ENCODE measurements at regions not wholly inside any gene's neighbourhood (a gene's known extent, or its start where the extent isn't known, plus 50 kb on each side); places are given as distances from the start of the nearest gene placed in this dataset.

DNA sequence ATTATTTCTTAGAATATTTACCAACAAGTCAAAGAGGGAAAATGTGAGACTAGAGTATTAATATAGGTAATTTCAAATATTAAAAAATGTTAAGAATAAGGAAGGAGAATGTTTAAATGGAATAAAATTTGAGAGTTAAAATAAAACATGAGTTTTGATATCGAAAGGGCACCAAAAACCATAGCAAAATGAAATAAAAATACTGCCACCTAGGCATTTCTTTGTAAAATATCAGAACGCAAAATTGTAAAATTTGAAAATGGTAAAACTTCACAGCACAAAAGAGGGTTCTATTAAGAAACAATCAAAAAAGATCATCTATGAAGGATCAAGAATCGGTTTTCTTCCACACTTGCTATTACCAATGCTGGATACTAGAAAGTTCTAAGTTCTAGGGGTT is 418.3 kb downstream of the TAF11L14 start:
- no peak overlapping the region for H3K4me3 Mint-ChIP-seq
- no peak for ATAC-seq (replicated peaks in 1 of 2)
- no peak for DNase-seq
- no peak overlapping the region for H3K27ac Mint-ChIP-seq
- H3K27me3 Mint-ChIP-seq (ENCODE audit: low read depth): no peaks in the 10 kb centered on the region
- peaks cover 11% of the 10 kb centered on the region in 2 donors for H3K9me3 Mint-ChIP-seq
- H3K36me3 Mint-ChIP-seq (ENCODE audit: insufficient read depth in 2 of 2): no peaks in the 10 kb centered on the region
- H3K4me1 Mint-ChIP-seq (ENCODE audit: low read depth): no peaks in the 10 kb centered on the region

DNA sequence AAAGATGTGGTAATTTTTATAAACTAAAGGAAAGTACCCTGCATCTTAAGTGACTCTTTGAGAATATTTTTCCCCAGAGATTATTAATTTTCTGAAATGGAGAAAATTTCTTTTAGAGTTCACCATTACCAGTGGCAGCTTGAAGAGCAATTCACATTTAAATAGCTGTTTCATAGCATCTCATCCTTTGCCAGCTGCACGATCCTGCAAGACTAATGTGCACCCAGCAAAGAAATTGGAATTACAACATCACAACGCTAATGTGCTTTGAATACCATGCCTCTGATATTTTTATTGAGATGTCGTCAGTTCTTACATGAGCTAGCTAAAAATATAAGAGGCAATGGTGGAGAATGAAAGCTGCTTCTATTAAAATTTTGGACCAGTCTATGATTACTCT is 423.5 kb downstream of the TAF11L14 start:
- Mint-ChIP-seq H3K4me1 (ENCODE audit: low read depth) (no peaks in the 10 kb centered on the region), H3K4me3 (no peak overlapping the region), H3K36me3 (ENCODE audit: insufficient read depth in 2 of 2) (no peaks in the 10 kb centered on the region), H3K9me3 (peaks cover 6 to 9% of the 10 kb centered on the region in 2 donors), H3K27me3 (ENCODE audit: low read depth) (no peaks in the 10 kb centered on the region), H3K27ac (no peak overlapping the region)
- ATAC-seq (replicated peaks in 1 of 2) (no peak), DNase-seq (no peak)

DNA sequence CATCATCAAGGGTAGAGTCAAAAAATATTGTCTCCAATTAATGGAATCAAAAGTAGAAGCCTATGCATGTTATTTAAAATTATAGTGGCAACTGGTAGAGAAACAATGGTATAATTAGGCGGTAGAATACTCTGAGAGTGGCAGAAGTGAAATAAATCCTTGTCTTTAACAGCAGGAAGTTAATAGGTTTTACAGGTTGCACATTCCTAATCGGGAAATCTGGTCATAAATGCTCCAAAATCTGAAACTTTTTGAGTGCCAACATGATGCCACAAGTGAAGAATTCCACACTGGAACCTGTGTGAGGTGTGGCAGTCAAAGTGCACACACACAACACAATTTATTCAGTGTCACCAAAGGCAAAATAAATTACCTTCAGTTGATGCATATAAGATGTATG is 433.4 kb downstream of the TAF11L14 start:
- H3K27me3 Mint-ChIP-seq (ENCODE audit: low read depth): no peaks in the 10 kb centered on the region
- DNase-seq (no peak), ATAC-seq (replicated peaks in 1 of 2) (no peak)
- no peak overlapping the region for H3K4me3 Mint-ChIP-seq
- H3K36me3 Mint-ChIP-seq (ENCODE audit: insufficient read depth in 2 of 2): no peaks in the 10 kb centered on the region
- peaks cover 4 to 17% of the 10 kb centered on the region in 2 donors for H3K9me3 Mint-ChIP-seq
- H3K27ac Mint-ChIP-seq: no peak overlapping the region
- H3K4me1 Mint-ChIP-seq (ENCODE audit: low read depth): no peaks in the 10 kb centered on the region

DNA sequence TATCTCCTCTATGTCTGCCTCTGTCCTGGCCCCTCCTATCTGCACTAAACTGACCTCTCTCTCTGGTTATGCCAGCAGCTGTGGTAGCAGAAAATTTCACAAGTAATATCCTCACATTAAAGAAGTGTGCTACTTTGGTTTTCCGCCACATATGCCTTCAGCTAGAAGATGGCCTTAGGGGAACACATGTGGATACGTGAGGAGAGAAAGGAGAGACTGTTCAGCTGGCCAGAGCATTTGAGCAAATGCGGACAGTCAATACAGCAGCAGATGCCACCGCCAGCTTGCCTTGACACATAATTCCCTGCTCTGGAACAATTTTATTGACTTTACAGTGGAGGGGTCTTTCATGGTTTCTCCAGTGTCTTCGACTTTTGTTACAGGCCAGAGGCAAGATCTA is 434.6 kb downstream of the TAF11L14 start:
- Mint-ChIP-seq H3K27ac (no peak overlapping the region), H3K27me3 (ENCODE audit: low read depth) (no peaks in the 10 kb centered on the region), H3K4me3 (no peak overlapping the region), H3K9me3 (peaks cover 2 to 14% of the 10 kb centered on the region in 2 donors), H3K4me1 (ENCODE audit: low read depth) (no peaks in the 10 kb centered on the region), H3K36me3 (ENCODE audit: insufficient read depth in 2 of 2) (no peaks in the 10 kb centered on the region)
- ATAC-seq (replicated peaks in 1 of 2) (no peak), DNase-seq (no peak)

DNA sequence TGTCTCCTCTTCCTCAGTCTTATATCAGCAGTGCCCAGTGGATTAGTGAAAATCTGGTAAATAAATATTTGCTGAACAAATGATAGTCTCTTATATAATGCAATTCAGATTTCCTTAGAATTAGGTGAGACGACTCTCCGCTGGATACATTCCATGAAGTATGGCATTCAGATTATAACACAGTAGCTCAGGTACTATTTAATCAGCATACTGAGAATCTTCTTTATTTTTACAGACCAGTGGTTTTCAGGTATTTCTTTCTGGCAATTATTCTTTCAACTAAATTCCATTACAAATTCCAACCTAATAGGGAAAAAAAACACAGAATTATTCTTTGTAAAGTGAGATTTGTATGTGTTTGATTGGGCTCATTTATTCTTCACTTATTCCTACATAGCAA is 435.5 kb downstream of the TAF11L14 start:
- Mint-ChIP-seq H3K27ac (no peak overlapping the region), H3K4me3 (no peak overlapping the region), H3K27me3 (ENCODE audit: low read depth) (no peaks in the 10 kb centered on the region), H3K4me1 (ENCODE audit: low read depth) (no peaks in the 10 kb centered on the region), H3K9me3 (peaks cover 2 to 10% of the 10 kb centered on the region in 2 donors), H3K36me3 (ENCODE audit: insufficient read depth in 2 of 2) (no peaks in the 10 kb centered on the region)
- ATAC-seq (replicated peaks in 1 of 2) (no peak), DNase-seq (no peak)

- Mint-ChIP-seq H3K27ac (no peak overlapping the region), H3K4me3 (no peak overlapping the region), H3K9me3 (peaks cover 2 to 6% of the 10 kb centered on the region in 2 donors), H3K4me1 (ENCODE audit: low read depth) (no peaks in the 10 kb centered on the region), H3K36me3 (ENCODE audit: insufficient read depth in 2 of 2) (no peaks in the 10 kb centered on the region), H3K27me3 (ENCODE audit: low read depth) (no peaks in the 10 kb centered on the region)
- no peak for DNase-seq
- ATAC-seq (replicated peaks in 1 of 2): no peak
Observed at GRCh38 chr5:18072600-18072999, 438.3 kb downstream of the TAF11L14 start.

DNA sequence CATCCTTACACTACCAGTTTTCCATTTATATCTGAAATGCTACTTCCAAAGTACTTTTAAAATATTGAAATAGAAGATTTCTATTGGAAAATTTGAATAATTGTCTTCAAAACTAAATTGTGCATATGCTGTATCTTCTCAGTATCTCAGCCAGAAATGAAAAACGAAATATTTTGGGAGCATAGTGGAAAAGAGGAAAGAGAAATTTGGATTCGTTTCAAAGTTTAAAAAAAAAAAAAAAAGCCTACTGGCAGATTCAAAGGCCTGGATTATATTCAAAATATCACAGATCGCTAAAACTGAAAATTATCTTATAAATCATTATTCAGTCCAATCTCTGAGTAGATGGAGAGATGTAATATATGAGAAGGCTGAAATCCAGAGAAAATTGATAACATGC is 440.7 kb downstream of the TAF11L14 start:
- H3K4me1 Mint-ChIP-seq (ENCODE audit: low read depth): no peaks in the 10 kb centered on the region
- DNase-seq (no peak), ATAC-seq (replicated peaks in 1 of 2) (no peak)
- peaks cover 4 to 6% of the 10 kb centered on the region in 2 donors for H3K9me3 Mint-ChIP-seq
- H3K36me3 Mint-ChIP-seq (ENCODE audit: insufficient read depth in 2 of 2): no peaks in the 10 kb centered on the region
- H3K27ac Mint-ChIP-seq: no peak overlapping the region
- no peaks in the 10 kb centered on the region for H3K27me3 Mint-ChIP-seq (ENCODE audit: low read depth)
- no peak overlapping the region for H3K4me3 Mint-ChIP-seq

DNA sequence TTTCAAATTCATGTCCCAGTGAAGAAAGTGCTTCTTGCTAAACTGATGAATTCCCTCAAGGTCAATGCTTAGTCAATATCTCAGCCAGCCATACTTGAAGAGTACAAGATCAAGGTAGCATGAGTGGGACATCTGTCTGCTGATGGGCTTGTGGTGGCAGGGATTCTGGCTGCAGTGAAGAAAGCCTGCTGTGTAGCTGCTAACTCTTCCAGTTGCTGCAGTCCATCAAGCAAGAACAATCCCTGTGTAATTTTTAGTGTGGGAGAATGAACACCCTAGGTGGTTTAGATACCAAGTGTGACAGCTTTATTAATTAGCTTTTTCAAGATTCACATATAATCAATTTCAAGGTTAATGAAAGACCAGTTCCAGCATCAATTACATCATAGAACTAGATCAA is 443.9 kb downstream of the TAF11L14 start:
- H3K36me3 Mint-ChIP-seq (ENCODE audit: insufficient read depth in 2 of 2): no peaks in the 10 kb centered on the region
- no peak overlapping the region for H3K27ac Mint-ChIP-seq
- H3K4me3 Mint-ChIP-seq: no peak overlapping the region
- ATAC-seq (replicated peaks in 1 of 2) (no peak), DNase-seq (no peak)
- no peaks in the 10 kb centered on the region for H3K4me1 Mint-ChIP-seq (ENCODE audit: low read depth)
- H3K27me3 Mint-ChIP-seq (ENCODE audit: low read depth): no peaks in the 10 kb centered on the region
- peaks cover 4 to 9% of the 10 kb centered on the region in 2 donors for H3K9me3 Mint-ChIP-seq

DNA sequence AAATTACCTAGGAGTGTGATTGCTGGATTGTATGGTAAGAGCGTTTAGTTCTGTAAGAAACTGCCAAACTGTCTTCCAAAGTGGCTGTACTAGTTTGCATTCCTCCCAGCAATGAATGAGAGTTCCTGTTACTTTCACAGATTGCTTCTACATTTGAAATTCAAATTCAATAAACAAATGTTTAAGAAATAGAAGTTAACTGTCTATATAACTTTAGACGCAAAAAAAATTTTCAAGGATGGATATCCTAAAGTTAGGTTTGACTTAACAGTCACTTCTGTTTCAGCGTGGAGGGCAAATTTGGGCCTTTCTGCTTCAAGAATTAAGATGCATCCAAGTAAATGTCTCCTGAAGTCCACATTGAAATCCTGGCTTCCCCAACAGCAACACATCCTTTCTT is 445.6 kb downstream of the TAF11L14 start:
- H3K4me1 Mint-ChIP-seq (ENCODE audit: low read depth): no peaks in the 10 kb centered on the region
- no peaks in the 10 kb centered on the region for H3K36me3 Mint-ChIP-seq (ENCODE audit: insufficient read depth in 2 of 2)
- H3K9me3 Mint-ChIP-seq: peaks cover 4 to 9% of the 10 kb centered on the region in 2 donors
- ATAC-seq (replicated peaks in 1 of 2) (no peak), DNase-seq (no peak)
- no peak overlapping the region for H3K27ac Mint-ChIP-seq
- H3K4me3 Mint-ChIP-seq: no peak overlapping the region
- no peaks in the 10 kb centered on the region for H3K27me3 Mint-ChIP-seq (ENCODE audit: low read depth)

GRCh38 chr5:18088020-18088579 is 453.8 kb downstream of the TAF11L14 start:
- H3K4me1 Mint-ChIP-seq (ENCODE audit: low read depth): no peaks in the 10 kb centered on the region
- H3K27ac Mint-ChIP-seq: no peak overlapping the region
- ATAC-seq (replicated peaks in 1 of 2) (no peak), DNase-seq (no peak)
- peaks cover 7 to 11% of the 10 kb centered on the region in 2 donors for H3K9me3 Mint-ChIP-seq
- H3K27me3 Mint-ChIP-seq (ENCODE audit: low read depth): no peaks in the 10 kb centered on the region
- H3K36me3 Mint-ChIP-seq (ENCODE audit: insufficient read depth in 2 of 2): peaks cover 2% of the 10 kb centered on the region in 2 donors
- H3K4me3 Mint-ChIP-seq: no peak overlapping the region

DNA sequence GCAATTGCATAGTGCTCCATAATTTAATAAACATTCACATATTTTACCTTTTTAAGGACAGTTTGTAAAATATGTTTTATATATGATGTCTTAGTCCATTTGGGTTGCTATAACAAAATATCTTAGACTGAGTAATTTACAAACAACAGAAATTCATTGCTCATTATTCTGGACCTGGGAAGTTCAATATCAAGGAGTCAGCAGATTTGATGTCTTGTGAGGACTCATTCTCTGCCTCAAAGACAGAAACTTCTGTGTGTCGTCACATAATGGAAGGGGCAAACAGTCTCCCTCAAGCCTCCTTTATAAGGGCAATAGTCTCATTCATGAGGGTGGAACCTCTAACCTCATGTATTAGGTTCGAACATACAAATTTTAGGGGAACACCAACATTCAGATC is 455.9 kb downstream of the TAF11L14 start:
- peaks cover 2% of the 10 kb centered on the region in 2 donors for H3K36me3 Mint-ChIP-seq (ENCODE audit: insufficient read depth in 2 of 2)
- no peak overlapping the region for H3K27ac Mint-ChIP-seq
- H3K27me3 Mint-ChIP-seq (ENCODE audit: low read depth): no peaks in the 10 kb centered on the region
- no peak for ATAC-seq (replicated peaks in 1 of 2)
- H3K4me1 Mint-ChIP-seq (ENCODE audit: low read depth): no peaks in the 10 kb centered on the region
- no peak for DNase-seq
- no peak overlapping the region for H3K4me3 Mint-ChIP-seq
- peaks cover 8 to 9% of the 10 kb centered on the region in 2 donors for H3K9me3 Mint-ChIP-seq

GRCh38 chr5:18091142-18091541 is 456.9 kb downstream of the TAF11L14 start:
- H3K4me3 Mint-ChIP-seq: no peak overlapping the region
- H3K27me3 Mint-ChIP-seq (ENCODE audit: low read depth): no peaks in the 10 kb centered on the region
- peaks cover 2% of the 10 kb centered on the region in 2 donors for H3K36me3 Mint-ChIP-seq (ENCODE audit: insufficient read depth in 2 of 2)
- peaks cover 4 to 10% of the 10 kb centered on the region in 2 donors for H3K9me3 Mint-ChIP-seq
- no peak overlapping the region for H3K27ac Mint-ChIP-seq
- H3K4me1 Mint-ChIP-seq (ENCODE audit: low read depth): no peaks in the 10 kb centered on the region
- DNase-seq (no peak), ATAC-seq (replicated peaks in 1 of 2) (no peak)

- Mint-ChIP-seq H3K27ac (no peak overlapping the region), H3K36me3 (ENCODE audit: insufficient read depth in 2 of 2) (peaks cover 2% of the 10 kb centered on the region in 2 donors), H3K9me3 (peaks cover 3 to 12% of the 10 kb centered on the region in 2 donors), H3K4me3 (no peak overlapping the region), H3K4me1 (ENCODE audit: low read depth) (no peaks in the 10 kb centered on the region), H3K27me3 (ENCODE audit: low read depth) (no peaks in the 10 kb centered on the region)
- no peak for ATAC-seq (replicated peaks in 1 of 2)
- no peak for DNase-seq
Observed at GRCh38 chr5:18091758-18092157, 457.5 kb downstream of the TAF11L14 start.

- H3K27ac Mint-ChIP-seq: no peak overlapping the region
- no peaks in the 10 kb centered on the region for H3K36me3 Mint-ChIP-seq (ENCODE audit: insufficient read depth in 2 of 2)
Observed at GRCh38 chr5:18095061-18095460, 460.8 kb downstream of the TAF11L14 start.

More at GRCh38 chr5:18095061-18095460, 460.8 kb downstream of the TAF11L14 start:
- no peak for DNase-seq
- Mint-ChIP-seq H3K9me3 (peaks cover 0 to 9% of the 10 kb centered on the region in 2 donors), H3K4me3 (no peak overlapping the region), H3K4me1 (ENCODE audit: low read depth) (no peaks in the 10 kb centered on the region), H3K27me3 (ENCODE audit: low read depth) (no peaks in the 10 kb centered on the region)
- no peak for ATAC-seq (replicated peaks in 1 of 2)

Measured in activated T-cell treated with anti-CD3 and anti-CD28 coated beads, Interleukin-2, amount 50 U/mL, for 72 hours (primary cell).